ENCODE measurements at regions not wholly inside any gene's neighbourhood (a gene's known extent, or its start where the extent isn't known, plus 50 kb on each side); places are given as distances from the start of the nearest gene placed in this dataset.
"Not testable (repeated sequence)": the region's sequence is repeated elsewhere in the genome, so short reads cannot be mapped to it uniquely, and the experiment has no call there.

DNA sequence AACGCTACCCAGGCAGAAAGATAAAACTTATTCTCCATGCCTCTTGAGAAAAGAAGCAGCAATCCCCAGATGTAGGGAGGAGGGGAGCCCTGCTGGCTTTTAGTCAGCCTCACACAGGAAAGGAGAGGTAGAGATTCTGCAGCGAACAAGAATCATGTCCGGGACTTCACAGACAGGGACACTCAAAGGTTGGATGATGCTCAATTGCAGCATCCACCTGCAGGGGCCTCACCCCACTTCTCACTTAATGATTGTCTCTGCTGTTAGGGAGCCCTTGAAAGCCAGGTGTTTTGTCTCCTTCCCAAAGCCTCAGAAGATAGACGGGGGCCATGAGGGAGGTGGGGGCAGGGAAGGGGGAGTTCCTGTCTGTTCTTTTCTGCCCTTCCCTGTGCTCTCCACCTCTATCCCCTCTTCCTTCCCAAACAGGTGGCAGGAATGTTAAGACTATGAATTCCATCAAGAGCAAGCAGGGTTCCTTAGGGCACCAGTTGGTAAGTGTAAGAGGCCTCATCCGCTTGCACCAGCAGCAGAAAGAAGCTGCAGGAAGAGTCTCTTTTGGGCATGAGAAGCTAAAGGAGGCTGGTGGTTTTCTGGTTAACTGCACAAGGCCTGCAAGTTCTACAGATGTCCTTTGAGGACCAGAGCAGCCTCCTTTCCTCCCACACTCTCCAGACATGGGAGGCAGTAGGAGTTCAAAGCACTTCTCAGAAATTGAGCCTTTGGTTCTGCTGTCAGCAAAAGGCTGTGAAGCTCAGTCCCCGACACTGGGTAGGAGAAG lies 154.7 kb upstream of the TNP1 start:
- DNase-seq = no peak

DNA sequence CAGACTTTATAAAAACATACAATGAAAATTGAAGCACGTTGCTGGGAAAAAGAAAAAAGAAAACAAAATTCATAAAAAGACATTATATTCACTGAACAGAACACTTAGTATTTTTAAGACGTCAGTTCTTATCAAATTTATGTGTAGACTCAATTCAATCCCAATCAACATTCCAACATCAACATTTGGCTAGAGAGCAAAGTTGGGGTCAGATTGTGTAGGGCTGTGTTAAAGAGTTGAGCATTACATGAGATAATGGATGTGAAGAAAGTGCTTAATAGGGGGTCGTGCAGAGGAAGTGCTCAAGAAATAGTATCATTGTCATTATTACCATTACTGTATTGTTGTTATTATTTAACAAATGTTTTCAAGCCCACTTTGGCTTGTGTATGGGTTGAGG lies 154.1 kb upstream of the TNP1 start:
- no peak for DNase-seq

DNA sequence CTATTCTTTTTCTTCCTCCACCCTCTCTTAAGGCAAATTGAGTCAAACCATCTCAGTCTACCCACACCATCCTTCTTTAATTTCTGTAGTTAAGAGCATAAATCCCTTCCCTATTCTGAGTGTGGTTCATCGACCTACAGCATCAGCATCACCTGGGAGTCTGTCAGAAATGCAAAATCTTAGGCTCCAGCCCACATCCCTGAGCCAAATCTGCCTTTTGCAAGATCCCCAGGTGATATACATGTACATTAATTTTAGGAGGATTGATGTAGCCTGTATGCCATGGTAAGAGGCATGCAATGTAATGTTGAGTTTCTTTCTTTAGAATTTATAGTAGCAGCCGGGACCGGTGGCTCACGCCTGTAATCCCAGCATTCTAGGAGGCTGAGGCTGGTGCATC lies 151.7 kb upstream of the TNP1 start:
- no peak for DNase-seq

DNA sequence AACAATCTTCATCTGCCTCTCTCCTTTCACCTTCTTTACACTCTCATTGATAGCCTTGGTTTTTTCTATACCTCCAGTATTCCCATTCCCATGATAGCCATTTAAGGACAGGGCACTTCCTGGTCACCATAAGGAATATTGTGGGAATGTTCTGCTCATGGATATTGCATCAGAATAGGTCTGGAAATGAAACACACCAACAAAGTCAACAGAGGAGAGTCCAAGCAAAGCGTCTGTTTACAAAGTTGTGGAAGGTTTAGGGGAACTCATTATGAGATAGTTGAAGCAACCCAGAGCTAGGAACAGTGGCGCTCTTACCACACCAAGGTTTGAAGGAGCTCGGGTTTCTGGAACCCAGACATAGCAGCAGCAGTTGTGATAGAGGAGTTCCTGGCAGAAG lies 150.3 kb upstream of the TNP1 start:
- no peak for DNase-seq

DNA sequence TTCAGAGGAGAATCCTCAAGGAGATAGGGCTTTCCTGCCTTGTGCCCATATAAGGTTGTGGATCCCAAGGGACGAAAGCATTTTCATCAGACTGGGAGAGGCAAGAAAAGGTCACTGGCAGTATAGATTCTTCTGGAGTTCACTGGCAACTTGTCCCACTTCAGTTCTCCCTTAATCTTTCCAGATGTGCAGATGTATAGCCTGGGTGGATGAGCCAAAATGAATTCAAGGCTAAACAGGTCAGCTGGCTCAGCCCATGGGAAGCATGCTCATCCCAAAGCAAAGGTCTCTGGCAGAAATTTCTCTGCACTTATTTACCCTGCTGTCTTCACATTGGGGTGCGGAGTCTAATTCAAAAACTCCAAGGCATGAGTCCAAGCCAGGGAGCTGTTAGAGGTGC lies 148.9 kb upstream of the TNP1 start:
- DNase-seq = no peak

DNA sequence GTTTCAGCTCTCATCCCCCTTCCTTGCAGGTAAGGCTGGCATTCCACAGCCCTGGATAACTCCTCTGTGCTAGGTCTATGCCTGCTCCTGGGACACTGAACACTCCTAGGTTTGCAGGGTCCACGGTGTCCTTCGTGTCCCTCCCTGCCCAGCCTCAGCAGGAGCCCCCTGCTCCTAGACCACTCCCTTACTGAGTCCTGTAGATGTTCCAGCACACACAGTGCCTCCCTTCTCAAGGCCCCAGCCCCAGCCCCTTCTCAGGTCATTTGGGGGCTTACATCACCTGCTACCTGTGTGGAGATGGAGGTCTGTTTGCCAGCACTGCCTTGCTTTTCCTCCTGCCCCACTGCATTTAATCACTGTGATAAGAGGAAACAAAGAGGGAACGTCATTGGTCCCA lies 146.4 kb upstream of the TNP1 start:
- no peak for DNase-seq

DNA sequence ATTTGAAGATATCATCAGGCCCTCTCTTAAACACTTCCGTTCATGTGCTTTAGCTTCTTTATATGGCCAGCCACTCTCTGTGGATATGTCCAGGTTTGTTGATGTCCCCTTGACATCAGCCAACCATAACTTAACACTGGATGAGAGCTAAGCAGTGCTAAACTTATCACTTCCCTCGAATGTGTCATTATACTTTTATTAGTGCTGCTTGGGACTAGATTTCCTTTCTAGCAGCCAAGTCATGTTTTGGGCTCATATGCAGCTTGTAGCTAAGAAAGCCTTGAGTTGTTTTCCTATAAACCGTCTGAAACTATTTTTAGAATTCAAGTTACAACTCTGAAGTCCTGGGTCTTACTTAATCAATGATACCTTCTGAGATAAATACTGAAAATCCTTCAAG lies 144.8 kb upstream of the TNP1 start:
- DNase-seq = no peak

DNA sequence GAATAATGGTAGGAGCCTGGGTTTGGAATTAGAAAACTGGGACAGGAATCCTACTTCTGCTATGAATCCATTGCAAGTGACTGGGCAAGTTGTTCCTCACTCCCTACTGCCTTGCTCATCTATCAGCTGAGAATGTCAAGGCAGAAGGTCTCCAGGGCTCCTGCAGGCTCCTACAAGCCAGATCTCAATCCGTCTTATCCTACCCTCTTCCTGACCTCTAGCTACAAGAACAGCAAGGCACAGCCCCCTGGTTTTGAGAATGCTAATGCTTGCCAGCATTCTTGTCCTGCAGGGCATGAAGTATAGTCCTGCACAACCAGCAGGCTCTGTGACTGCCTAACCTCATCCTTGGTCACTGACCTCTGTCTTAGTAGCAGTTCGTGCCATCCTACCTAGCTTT lies 141.9 kb upstream of the TNP1 start:
- no peak for DNase-seq

DNA sequence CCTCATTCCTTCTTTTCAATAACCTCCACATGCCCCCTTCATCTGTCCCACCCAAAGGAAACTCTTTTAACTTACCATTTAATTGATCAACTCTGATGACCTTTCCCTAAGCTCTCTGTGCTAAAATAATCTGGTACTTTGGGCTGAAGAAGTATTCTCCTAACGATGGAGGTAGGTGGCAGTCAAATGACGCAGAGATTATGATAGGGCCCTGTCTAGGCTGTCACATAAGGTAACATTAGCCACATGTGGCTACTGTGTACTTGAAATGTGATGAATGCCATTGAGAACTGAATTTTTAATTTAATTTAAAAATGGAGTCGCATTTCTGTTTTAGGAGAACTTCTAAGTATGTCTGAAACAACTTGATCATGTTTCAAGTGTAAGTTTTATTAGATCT lies 140.5 kb upstream of the TNP1 start:
- DNase-seq = no peak

DNA sequence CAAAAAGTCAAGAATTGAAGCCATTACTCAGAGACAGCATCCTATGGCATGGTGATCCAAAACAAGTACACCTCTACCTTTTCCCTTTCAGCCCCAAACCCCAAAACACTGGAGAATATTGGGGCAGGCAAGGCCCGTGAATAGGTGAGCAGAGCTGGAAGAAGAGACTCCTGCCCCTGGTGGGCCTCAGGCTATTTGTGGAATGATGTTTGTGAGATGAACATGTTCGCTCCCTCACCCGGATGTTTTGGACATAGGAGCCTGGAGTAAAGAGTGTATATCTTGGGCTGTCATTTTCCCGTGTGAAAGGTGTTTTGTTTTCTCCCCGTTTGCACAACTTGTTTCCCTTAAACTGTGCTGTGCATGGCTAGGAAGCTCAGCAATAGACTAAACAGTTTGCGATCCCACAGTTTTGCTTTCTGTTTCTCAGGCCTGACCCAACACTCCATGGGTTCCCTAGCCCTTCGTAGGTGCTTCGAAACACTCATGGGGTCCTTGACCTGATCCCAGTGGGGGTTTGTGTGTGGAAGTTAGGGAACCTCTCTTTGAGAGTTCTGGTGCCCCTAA lies 136.5 kb upstream of the TNP1 start:
- no peak for DNase-seq

DNA sequence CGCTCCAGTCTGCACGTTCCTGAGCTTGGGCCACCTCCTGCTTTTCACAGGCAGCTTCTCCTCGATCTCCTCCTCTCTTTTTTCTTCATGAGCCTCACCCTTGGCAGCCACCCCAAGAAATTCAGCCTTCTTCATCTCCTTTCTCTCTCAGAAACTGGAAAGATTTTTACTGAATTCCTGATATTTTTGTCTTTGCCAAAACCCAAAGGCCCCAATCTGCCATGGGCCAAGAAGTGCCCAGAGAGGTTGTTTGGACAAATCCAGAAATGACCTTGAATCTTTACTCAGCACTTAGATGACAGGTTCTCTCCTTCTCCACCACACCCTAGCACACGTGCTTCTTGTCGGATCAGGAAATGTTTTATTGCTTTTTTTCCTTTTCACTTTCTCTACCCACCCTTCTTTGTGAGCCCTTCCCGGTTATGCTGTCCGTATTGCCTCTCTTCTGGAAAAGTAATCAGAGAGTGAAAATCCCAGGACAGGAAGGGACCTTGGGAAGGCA lies 134.5 kb upstream of the TNP1 start:
- DNase-seq = no peak

DNA sequence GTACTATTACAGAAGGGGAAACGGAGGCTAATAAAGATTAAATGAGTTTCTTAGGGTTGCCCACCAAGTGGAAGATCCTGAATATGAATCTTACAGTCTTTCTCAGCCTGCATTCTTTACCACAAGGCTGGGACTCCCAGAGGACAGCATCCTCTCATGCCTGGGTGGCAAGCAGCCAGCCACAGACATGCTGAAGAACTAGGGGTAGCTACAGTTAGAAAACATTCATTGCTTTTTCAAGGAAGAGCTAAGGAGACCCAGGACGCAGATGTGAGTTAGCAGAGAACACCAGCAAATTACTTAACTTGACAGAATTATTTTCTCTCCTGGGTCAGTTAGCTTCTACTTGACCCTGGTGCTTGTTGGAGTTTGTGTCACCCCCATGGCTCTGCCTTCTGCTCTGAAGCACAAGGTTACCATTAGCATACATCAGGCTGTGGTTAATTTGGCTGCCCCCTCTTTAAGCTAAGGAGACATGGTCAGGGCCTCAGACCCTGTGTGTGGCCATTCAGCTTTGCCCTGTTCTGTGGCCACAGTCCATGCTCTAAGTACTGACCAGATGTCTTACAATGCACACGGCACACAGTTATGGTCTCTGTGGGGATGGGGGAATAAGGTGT lies 132.3 kb upstream of the TNP1 start:
- DNase-seq = no peak

DNA sequence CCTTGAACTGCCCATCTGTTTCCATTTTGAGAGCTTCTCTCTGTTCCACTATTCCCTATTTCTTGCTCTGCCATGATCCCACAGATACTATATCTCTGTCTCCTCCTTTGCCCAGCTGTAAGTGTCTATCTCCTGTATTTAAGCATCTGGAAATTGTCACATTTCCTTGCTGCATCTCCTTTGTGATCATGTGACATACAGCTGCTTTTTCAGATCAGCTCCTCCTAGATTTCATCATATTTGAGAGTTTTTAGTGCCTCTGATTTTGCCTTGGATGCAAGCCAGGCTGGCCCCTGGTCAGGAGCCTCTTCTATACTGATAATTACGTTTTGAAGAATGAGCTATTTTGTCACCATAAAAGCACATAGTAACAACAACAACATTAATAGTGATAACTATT lies 131.7 kb upstream of the TNP1 start:
- no peak for DNase-seq

DNA sequence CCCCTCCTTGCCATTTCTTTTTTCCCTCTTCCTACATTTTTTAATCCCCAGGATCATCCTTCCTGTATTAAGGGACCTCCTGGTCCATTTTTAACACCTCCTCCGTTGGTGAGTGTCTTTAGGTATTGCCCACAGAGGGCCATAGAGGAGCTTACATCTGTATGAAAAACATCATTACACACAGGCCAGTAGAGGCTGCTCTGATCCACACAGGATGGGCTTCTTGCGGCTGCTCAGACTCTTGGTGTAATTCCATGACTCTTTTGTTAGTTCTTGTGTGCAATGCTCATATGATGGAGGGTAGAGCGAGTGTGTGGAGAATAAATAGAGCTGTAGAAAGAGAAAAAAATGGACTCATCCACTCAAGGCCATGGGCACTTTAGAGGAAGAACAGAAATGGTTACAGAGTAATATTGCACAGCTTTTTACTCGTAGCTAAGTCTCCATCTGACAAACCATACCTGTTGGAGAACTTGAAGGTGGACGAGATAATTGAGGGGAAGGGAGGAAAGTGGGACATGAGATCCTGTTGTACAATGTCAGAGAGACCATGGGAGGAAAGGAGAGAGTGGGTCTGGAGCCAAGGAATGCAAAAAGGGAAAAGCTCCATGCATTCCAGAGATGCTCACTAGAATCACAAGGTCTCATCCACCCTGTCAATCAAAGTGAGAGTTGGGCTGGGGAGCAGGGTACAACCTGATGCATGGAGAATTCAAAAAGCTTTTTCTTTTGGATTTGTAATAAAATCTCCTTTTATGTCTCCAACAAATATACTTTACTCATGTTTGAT lies 129.7 kb upstream of the TNP1 start:
- peak in 2 of 56 donors; percentile 2 to 4 for DNase-seq

DNA sequence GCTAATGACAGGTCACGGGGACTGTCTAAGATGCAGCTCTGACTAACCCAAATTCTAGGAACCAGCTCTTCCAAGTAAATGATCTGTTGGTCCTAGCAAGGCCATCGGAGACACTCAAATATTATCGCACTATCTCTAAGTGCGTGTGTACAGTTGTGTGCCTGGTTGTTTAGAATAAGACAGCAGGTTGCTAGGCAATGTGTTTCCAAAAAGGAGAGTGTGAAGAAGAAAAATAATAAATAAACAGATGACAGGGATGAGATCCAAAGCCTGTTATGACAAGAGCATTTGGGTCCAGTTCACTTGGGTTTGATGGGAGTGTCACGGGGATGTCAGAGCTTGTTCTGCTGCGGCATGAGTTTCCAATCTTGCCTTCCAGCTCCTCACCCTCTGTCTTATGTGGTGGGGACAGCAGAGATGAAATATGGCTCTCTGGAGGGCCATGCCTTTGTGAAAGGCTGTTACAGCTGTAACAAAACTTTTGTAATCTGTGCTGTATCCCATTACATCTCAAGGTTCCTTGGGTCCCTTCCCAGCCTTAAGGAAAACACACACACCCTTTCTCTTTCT lies 127.5 kb upstream of the TNP1 start:
- DNase-seq = no peak

DNA sequence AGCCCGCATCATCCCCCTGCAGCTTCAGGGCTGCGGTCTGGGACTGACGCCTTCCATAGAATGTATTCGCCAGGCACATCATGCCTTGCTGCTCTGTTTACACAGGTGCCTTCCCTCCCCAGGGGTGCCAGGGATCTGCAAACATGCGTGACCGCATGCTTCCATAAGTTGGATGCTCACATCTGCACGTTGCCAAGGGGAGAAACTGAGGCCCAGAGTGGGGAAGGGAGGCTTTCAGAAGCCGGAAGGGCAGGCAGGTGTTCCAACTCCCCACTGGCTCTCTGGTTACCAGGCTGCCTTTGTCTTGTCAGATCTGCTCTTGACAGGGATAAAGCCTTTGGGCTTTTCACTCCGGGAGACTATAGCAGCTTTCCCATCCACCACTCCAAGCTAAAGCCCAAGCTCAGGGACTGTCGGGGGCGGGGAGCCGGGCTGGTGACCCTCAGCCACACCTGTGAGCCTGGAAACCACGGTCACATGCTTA lies 125.8 kb upstream of the TNP1 start:
- DNase-seq = no peak

DNA sequence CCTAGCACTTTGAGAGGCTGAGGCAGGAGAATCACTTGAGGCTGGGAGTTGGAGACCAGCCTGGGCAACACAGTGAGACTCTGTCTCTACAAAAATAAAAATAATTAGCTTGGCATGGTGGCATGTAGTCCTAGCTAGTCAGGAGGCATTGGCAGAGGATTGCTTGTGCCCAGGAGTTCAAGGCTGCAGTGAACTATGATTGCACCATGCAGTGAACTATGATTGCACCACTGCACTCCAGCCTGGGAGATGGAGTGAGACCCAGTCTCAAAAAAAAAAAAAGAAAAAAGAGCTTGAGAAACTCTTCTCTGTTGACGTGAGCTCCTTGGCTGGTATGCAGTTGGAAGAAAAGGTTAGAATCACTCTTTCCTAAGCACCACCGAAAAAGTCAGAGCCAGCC lies 125.1 kb upstream of the TNP1 start:
- DNase-seq = no peak

DNA sequence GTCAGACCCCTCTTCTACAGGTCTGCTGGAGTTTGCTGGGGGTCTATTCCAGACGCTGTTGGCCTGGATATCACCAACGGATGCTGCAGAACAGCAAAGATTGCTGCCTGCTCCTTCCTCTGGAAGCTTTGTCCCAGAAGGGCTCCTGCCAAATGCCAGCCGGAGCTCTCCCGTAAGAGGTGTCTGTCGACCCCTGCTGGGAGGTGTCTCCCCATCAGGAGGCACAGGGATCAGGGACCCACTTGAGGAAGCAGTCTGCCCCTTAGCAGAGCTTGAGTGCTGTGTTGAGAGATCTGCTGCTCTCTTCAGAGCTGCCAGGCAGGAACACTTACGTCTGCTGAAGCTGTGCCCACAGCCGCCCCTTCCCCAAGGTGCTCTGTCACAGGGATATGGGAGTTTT lies 122.1 kb upstream of the TNP1 start:
- not testable (repeated sequence) for DNase-seq

DNA sequence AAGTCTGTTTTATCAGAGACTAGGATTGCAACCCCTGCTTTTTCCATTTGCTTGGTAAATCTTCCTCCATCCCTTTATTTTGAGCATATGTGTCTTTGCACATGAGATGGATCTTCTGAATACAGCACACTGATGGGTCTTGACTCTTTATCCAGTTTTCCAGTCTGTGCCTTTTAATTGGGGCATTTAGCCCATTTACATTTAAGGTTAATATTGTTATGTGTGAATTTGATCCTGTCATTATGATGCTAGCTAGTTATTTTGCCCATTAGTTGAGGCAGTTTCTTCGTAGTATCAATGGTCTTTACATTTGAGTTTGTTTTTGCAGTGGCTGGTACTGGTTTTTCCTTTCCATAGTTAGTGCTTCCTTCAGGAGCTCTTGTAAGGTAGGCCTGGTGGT lies 120.6 kb upstream of the TNP1 start:
- not testable (repeated sequence) for DNase-seq

DNA sequence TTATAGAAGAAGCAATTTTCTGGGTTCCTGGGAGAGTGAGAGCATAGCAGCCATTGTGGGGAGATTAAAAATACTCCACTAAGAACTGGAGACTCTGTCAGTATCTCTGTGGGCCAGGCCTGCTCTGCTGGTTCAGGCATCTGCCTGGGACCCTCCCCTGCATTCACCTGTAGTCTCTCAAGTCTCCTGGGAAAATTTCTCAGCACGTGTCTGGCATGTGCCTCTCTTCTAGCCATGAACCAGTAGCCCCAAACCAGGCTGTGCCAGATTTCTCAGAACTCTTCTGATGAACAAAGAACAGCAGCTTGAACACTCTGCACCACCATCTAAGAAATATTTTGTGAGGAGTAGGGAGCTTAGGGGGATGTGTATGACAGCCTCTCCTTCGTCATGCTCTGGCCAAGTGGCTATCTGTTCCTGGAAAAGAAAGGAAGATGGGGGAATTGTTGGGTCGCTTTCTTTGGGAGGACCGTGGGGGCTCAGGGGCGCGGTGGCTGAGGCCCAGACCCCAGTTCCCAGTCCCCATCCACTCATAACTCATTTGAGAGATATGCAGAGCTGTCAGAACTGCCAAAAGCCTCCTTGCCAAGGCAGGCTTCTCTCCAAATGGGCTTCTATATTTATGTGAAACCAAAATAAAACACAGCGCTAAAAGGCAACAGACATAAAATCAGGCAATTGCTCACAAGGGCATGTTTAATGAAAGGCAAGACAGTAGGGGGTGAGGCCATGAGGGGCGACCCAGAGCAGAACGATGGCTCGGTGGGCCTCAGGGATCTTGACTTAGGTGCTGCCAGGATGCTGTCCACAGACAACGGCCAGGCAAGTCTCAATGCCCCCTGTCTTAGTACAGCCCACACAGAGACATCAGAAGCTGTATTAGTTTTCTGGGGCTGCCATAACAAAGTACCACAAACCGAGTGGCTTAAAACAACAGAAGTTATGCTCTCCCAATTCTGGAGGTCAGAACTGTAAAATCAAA lies 114.7 kb upstream of the TNP1 start:
- DNase-seq = peak in 1 of 56 donors; percentile 9
